Tibial artery (tissue), 4 donors: ENCODE measurements at regions not wholly inside any gene's neighbourhood (a gene's known extent, or its start where the extent isn't known, plus 50 kb on each side); places are given as distances from the start of the nearest gene placed in this dataset.

ENCODE experiments used
- DNase-seq, 2 donors: peaks; one replicate each; pipeline ENCODE4 v3.0.0-alpha.2; 2019
- H3K27ac ChIP-seq, 2 donors: fragments of 200-600 bp; sonication (generic) in 1 of 2; 1 replicate in 1 of 2; 2 replicates in 1 of 2; pipeline ENCODE4 v1.5.1; 2018 to 2019; ENCODE audit warnings: mild to moderate bottlenecking in 1 of 2
- H3K27me3 ChIP-seq, 2 donors: fragments of 200-600 bp; sonication (generic) in 1 of 2; one replicate each; pipeline versions ENCODE4 v1.5.1 to v1.6.0; 2016 to 2019
- H3K36me3 ChIP-seq, 3 donors: fragments of 200-600 bp; sonication (generic) in 2 of 3; one replicate each; pipeline ENCODE4 v1.5.1; 2016 to 2019; ENCODE audit warnings: mild to moderate bottlenecking in 2 of 3
- H3K4me1 ChIP-seq, 4 donors: fragments of 200-600 bp; sonication (generic) in 2 of 4; 1 replicate in 3 of 4; 2 replicates in 1 of 4; pipeline ENCODE4 v1.5.1; 2016 to 2019
- H3K4me3 ChIP-seq, 2 donors: fragments of 200-600 bp; sonication (generic) in 1 of 2; 1 replicate in 1 of 2; 2 replicates in 1 of 2; pipeline ENCODE4 v1.5.1; 2018 to 2019; ENCODE audit warnings: mild to moderate bottlenecking in 2 of 2
- H3K9me3 ChIP-seq, 3 donors: fragments of 200-600 bp; sonication (generic) in 1 of 3; one replicate each; pipeline ENCODE4 v1.5.1; 2016 to 2019
- CTCF ChIP-seq, 2 experiments: fragments of 200-600 bp in 1 of 2; fragments of 450-650 bp in 1 of 2; IDR thresholded peaks; one replicate each; pipeline ENCODE4 v1.5.1; 2017 to 2019; ENCODE audit warnings: antibody characterized with exemption in 2 of 2, mild to moderate bottlenecking in 1 of 2, moderate library complexity in 1 of 2
- intact Hi-C: fragments of 100-400 bp; cut with DNase I; formaldehyde crosslinking; loops from one replicate; pipeline ENCODE4 v1.15.0; 2023; ENCODE audit warnings: low total_unique reads

GRCh38 chr2:221073326-221074049 is 498.6 kb downstream of the EPHA4 start:
- TF ChIP-seq CTCF (IDR thresholded peaks at IDR 0.05) = no peak
- intact Hi-C loops = no loop called here

GRCh38 chr2:221074238-221074637 is 497.9 kb downstream of the EPHA4 start:
- no peak for TF ChIP-seq CTCF (IDR thresholded peaks at IDR 0.05)
- no peaks in the 10 kb centered on the region for H3K27me3 ChIP-seq
- H3K9me3 ChIP-seq = no peaks in the 10 kb centered on the region
- no peaks in the 10 kb centered on the region for H3K36me3 ChIP-seq
- intact Hi-C loops = no loop called here
- H3K4me3 ChIP-seq = no peak overlapping the region
- peaks cover 0 to 10% (median 0%) of the 10 kb centered on the region in 4 donors for H3K4me1 ChIP-seq
- no peak for DNase-seq
- H3K27ac ChIP-seq = no peak overlapping the region

More at GRCh38 chr2:221073326-221074049, 498.6 kb downstream of the EPHA4 start:
- Histone ChIP-seq H3K4me1 (peaks cover 0 to 10% (median 0%) of the 10 kb centered on the region in 4 donors), H3K27ac (no peak overlapping the region), H3K4me3 (no peak overlapping the region), H3K36me3 (no peaks in the 10 kb centered on the region), H3K9me3 (no peaks in the 10 kb centered on the region), H3K27me3 (no peaks in the 10 kb centered on the region)
- no peak for DNase-seq

DNA sequence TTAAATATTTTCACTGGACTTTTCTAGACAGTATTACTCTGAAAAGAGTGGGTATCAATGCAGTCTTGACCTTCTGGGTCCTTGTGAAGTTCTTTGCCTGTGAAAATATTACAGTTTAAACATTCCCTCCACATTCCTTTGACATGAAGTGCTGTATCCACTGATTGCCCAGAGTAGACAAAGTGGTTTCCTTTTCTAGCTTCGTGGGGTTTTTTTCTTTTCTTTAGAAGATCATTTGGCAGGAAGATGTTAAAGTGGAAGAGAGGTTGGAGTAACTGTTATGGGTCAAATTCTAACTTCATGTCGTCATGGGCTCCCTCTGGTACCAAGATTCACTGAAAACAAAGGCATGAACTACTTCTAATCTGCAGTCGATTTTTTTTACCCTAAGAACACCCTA is 496.9 kb downstream of the EPHA4 start:
- intact Hi-C loops = no loop called here
- Histone ChIP-seq H3K4me3 (no peak overlapping the region), H3K9me3 (no peaks in the 10 kb centered on the region), H3K27me3 (no peaks in the 10 kb centered on the region), H3K36me3 (no peaks in the 10 kb centered on the region), H3K4me1 (peaks cover 0 to 10% (median 0%) of the 10 kb centered on the region in 4 donors), H3K27ac (no peak overlapping the region)
- TF ChIP-seq CTCF (IDR thresholded peaks at IDR 0.05) = no peak
- DNase-seq = no peak

GRCh38 chr2:221077251-221077650 is 494.9 kb downstream of the EPHA4 start:
- no peak for TF ChIP-seq CTCF (IDR thresholded peaks at IDR 0.05)
- H3K36me3 ChIP-seq = no peaks in the 10 kb centered on the region
- H3K4me3 ChIP-seq = no peak overlapping the region
- intact Hi-C loops = no loop called here
- no peak for DNase-seq
- no peak overlapping the region for H3K27ac ChIP-seq
- H3K9me3 ChIP-seq = no peaks in the 10 kb centered on the region
- no peaks in the 10 kb centered on the region for H3K27me3 ChIP-seq
- peaks cover 0 to 10% (median 0%) of the 10 kb centered on the region in 4 donors for H3K4me1 ChIP-seq

DNA sequence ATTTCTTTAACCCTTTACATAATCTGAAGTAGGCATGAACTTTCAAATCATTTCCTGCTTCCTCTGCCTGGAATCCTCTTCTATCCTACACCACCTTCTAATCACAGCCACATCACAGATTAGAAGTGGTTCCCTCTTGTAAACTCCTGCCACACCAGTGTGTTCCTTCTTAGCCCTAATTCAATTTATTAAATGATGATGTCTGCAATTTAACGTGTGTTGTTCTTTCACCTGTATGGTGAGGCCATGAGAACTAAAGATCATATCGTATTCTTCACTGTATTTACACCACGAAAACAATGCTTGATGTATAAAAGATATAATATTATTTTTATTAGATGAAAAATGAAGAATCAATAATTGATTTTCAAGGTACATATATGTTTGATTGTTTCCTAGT is 494.3 kb downstream of the EPHA4 start:
- no peak for TF ChIP-seq CTCF (IDR thresholded peaks at IDR 0.05)
- intact Hi-C loops = no loop called here
- no peaks in the 10 kb centered on the region for H3K27me3 ChIP-seq
- no peak for DNase-seq
- peaks cover 0 to 10% (median 0%) of the 10 kb centered on the region in 4 donors for H3K4me1 ChIP-seq
- H3K36me3 ChIP-seq = no peaks in the 10 kb centered on the region
- H3K27ac ChIP-seq = no peak overlapping the region
- H3K9me3 ChIP-seq = no peaks in the 10 kb centered on the region
- no peak overlapping the region for H3K4me3 ChIP-seq
